ENCODE measurements at regions not wholly inside any gene's neighbourhood (a gene's known extent, or its start where the extent isn't known, plus 50 kb on each side); places are given as distances from the start of the nearest gene placed in this dataset.

DNA sequence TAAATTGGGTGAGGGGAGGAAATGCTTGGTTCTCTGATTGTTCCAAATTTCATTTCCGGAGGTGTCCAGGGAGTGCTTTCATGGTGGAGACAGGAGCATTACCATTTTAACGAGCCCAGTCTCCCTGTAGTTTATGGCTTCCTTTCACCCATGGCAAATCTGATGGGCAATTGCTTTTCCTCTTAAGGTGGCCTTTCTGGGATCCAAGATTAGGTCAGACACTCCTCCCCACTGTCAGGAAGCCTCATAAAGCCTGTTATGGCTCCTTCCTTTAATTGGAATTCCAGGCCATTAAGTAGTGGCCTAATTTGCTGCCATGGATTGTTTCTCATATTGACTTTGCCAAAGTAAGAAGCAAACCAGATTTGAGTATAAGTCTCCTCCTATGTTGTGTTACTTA is 157.8 kb downstream of the PDCD6IP start:
- TF ChIP-seq NR1H2 (CRISPR knock-in tag; IDR thresholded peaks at IDR 0.05) (no peak), ZMAT4 (CRISPR knock-in tag; IDR thresholded peaks at IDR 0.05) (no peak), ZNF396 (CRISPR knock-in tag; IDR thresholded peaks at IDR 0.05; ENCODE audit: borderline replicate concordance) (no peak), ARID4B (CRISPR knock-in tag; IDR thresholded peaks at IDR 0.05; ENCODE audit: borderline replicate concordance) (no peak), NFYB (CRISPR knock-in tag; conservative IDR thresholded peaks at IDR 0.05; ENCODE audit: low read depth) (no peak), ZNF423 (CRISPR knock-in tag; IDR thresholded peaks at IDR 0.05) (no peak)
- TF ChIP-seq, protein P1, sequence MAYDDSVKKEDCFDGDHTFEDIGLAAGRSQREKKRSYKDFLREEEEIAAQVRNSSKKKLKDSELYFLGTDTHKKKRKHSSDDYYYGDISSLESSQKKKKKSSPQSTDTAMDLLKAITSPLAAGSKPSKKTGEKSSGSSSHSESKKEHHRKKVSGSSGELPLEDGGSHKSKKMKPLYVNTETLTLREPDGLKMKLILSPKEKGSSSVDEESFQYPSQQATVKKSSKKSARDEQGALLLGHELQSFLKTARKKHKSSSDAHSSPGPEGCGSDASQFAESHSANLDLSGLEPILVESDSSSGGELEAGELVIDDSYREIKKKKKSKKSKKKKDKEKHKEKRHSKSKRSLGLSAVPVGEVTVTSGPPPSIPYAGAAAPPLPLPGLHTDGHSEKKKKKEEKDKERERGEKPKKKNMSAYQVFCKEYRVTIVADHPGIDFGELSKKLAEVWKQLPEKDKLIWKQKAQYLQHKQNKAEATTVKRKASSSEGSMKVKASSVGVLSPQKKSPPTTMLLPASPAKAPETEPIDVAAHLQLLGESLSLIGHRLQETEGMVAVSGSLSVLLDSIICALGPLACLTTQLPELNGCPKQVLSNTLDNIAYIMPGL (CRISPR knock-in tag; IDR thresholded peaks at IDR 0.05) = no peak
- TF ChIP-seq, protein P2, sequence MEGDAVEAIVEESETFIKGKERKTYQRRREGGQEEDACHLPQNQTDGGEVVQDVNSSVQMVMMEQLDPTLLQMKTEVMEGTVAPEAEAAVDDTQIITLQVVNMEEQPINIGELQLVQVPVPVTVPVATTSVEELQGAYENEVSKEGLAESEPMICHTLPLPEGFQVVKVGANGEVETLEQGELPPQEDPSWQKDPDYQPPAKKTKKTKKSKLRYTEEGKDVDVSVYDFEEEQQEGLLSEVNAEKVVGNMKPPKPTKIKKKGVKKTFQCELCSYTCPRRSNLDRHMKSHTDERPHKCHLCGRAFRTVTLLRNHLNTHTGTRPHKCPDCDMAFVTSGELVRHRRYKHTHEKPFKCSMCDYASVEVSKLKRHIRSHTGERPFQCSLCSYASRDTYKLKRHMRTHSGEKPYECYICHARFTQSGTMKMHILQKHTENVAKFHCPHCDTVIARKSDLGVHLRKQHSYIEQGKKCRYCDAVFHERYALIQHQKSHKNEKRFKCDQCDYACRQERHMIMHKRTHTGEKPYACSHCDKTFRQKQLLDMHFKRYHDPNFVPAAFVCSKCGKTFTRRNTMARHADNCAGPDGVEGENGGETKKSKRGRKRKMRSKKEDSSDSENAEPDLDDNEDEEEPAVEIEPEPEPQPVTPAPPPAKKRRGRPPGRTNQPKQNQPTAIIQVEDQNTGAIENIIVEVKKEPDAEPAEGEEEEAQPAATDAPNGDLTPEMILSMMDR (IDR thresholded peaks at IDR 0.05) = no peak
- Mint-ChIP-seq H3K9me3 (no peaks in the 10 kb centered on the region), H3K4me3 (no peak overlapping the region), H3K27me3 (ENCODE audit: low read depth) (no peaks in the 10 kb centered on the region), H3K36me3 (no peaks in the 10 kb centered on the region), H3K27ac (no peak overlapping the region), H3K4me1 (peaks cover 18% of the 10 kb centered on the region)
- ChIA-PET CTCF (interaction anchor here (1.9 kb wide), 1 partner anchor 72 kb away, joined by 5 read pairs; no protein-coding TSS in a partner anchor), POLR2A (no interaction called here)
- DNase-seq (ENCODE audit: low spot score) (no peak), ATAC-seq (no peak)

- CTCF ChIA-PET = interaction anchor here (1.4 to 1.9 kb wide), 2 partner anchors 41 to 73 kb away, joined by 4 to 5 read pairs; no protein-coding TSS in a partner anchor
- no peaks in the 10 kb centered on the region for H3K9me3 Mint-ChIP-seq
- H3K4me1 Mint-ChIP-seq = peaks cover 18% of the 10 kb centered on the region
- no peaks in the 10 kb centered on the region for H3K27me3 Mint-ChIP-seq (ENCODE audit: low read depth)
- POLR2A ChIA-PET = no interaction called here
- TF ChIP-seq, protein P3, sequence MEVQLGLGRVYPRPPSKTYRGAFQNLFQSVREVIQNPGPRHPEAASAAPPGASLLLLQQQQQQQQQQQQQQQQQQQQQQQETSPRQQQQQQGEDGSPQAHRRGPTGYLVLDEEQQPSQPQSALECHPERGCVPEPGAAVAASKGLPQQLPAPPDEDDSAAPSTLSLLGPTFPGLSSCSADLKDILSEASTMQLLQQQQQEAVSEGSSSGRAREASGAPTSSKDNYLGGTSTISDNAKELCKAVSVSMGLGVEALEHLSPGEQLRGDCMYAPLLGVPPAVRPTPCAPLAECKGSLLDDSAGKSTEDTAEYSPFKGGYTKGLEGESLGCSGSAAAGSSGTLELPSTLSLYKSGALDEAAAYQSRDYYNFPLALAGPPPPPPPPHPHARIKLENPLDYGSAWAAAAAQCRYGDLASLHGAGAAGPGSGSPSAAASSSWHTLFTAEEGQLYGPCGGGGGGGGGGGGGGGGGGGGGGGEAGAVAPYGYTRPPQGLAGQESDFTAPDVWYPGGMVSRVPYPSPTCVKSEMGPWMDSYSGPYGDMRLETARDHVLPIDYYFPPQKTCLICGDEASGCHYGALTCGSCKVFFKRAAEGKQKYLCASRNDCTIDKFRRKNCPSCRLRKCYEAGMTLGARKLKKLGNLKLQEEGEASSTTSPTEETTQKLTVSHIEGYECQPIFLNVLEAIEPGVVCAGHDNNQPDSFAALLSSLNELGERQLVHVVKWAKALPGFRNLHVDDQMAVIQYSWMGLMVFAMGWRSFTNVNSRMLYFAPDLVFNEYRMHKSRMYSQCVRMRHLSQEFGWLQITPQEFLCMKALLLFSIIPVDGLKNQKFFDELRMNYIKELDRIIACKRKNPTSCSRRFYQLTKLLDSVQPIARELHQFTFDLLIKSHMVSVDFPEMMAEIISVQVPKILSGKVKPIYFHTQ (CRISPR knock-in tag; IDR thresholded peaks at IDR 0.05) = no peak
- TF ChIP-seq, protein P4, sequence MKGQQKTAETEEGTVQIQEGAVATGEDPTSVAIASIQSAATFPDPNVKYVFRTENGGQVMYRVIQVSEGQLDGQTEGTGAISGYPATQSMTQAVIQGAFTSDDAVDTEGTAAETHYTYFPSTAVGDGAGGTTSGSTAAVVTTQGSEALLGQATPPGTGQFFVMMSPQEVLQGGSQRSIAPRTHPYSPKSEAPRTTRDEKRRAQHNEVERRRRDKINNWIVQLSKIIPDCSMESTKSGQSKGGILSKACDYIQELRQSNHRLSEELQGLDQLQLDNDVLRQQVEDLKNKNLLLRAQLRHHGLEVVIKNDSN (CRISPR knock-in tag; IDR thresholded peaks at IDR 0.05) = no peak
- TF ChIP-seq RORB (CRISPR knock-in tag; IDR thresholded peaks at IDR 0.05) (no peak), PRDM15 (CRISPR knock-in tag; IDR thresholded peaks at IDR 0.05) (no peak), NFYB (CRISPR knock-in tag; conservative IDR thresholded peaks at IDR 0.05; ENCODE audit: low read depth) (no peak), FOXK1 (CRISPR knock-in tag; IDR thresholded peaks at IDR 0.05) (no peak), TEAD1 (CRISPR knock-in tag; IDR thresholded peaks at IDR 0.05) (no peak)
- no peak overlapping the region for H3K4me3 Mint-ChIP-seq
- no peak overlapping the region for H3K27ac Mint-ChIP-seq
- ATAC-seq (no peak), DNase-seq (ENCODE audit: low spot score) (no peak)
- no peaks in the 10 kb centered on the region for H3K36me3 Mint-ChIP-seq
Measured at GRCh38 chr3:33956776-33957175, 158.3 kb downstream of the PDCD6IP start.

Data from WTC11 (cell line).